GM12878 (cell line): ENCODE measurements at regions not wholly inside any gene's neighbourhood (a gene's known extent, or its start where the extent isn't known, plus 50 kb on each side); places are given as distances from the start of the nearest gene placed in this dataset.

Source experiments
- ATAC-seq: fragments of 200-7000 bp; cut with Tn5 transposase; 3 replicates; pipeline ENCODE4 v1.9.1; 2020; ENCODE audit warnings: mild to moderate bottlenecking, moderate library complexity
- BruUV-seq: library from RNA; stranded (reverse); fragments of 400-500 nt; replicated peaks from 2 replicates; lab custom pipeline; 2021; lab: Mats Ljungman, UMichigan
- CTCF ChIA-PET: fragments of 300-600 bp; sonication (Branson Sonifier 250); formaldehyde crosslinking; extraction: SDS; loops from one replicate; lab custom pipeline; 2021; ENCODE audit warnings: inconsistent platforms; lab: Yijun Ruan, JAX
- POLR2A ChIA-PET: fragments of 350-600 bp; formaldehyde crosslinking; extraction: SDS; loops from one replicate; lab custom pipeline; 2021; ENCODE audit warnings: inconsistent platforms; lab: Charles Lee
- RAD21 ChIA-PET: fragments of 300-600 bp; sonication (Branson Sonifier 250); formaldehyde crosslinking; loops from one replicate; lab custom pipeline; 2023; ENCODE audit warnings: antibody characterized with exemption; ENCODE audit not compliant: unreplicated experiment; lab: Charles Lee
- SMC1A ChIA-PET: fragments of 300-600 bp; sonication (Branson Sonifier 250); formaldehyde crosslinking; loops from one replicate; lab custom pipeline; 2023; ENCODE audit not compliant: unreplicated experiment, uncharacterized antibody; lab: Charles Lee
- DNase-seq: peaks from one replicate; pipeline ENCODE4 v3.0.0-alpha.2; 2011; ENCODE audit warnings: low read depth, low spot score
- FAIRE-seq: peaks from 3 replicates; lab custom pipeline; 2011; peaks lifted over from hg19 to GRCh38; lab: Jason Lieb, UNC
- H2AFZ ChIP-seq: 2 replicates; pipeline ENCODE4 v1.6.0; 2011; ENCODE audit warnings: low read depth, low read length, control low read depth; ENCODE audit not compliant: control insufficient read depth
- H3K27ac ChIP-seq: 2 replicates; pipeline ENCODE4 v1.5.1; 2011; ENCODE audit warnings: control low read depth; ENCODE audit not compliant: control insufficient read depth, insufficient read depth
- H3K27me3 ChIP-seq, 2 experiments: replicated peaks in 1 of 2; 2 replicates each; pipeline versions ENCODE4 v1.6.0 to v1.6.1; 2011; ENCODE audit warnings: low read length in 1 of 2; ENCODE audit not compliant: control insufficient read depth in 2 of 2, insufficient read depth in 2 of 2
- H3K36me3 ChIP-seq, 2 experiments: 2 replicates each; pipeline ENCODE4 v1.5.1; 2011; ENCODE audit warnings: low read length in 1 of 2; ENCODE audit not compliant: control insufficient read depth in 2 of 2, insufficient read depth in 2 of 2
- H3K4me1 ChIP-seq: 2 replicates; pipeline ENCODE4 v1.6.1; 2011; ENCODE audit warnings: mild to moderate bottlenecking, low read length, moderate library complexity, mixed read lengths; ENCODE audit not compliant: control insufficient read depth, insufficient read depth
- H3K4me2 ChIP-seq: 2 replicates; pipeline ENCODE4 v1.6.0; 2011; ENCODE audit warnings: control low read depth; ENCODE audit not compliant: control insufficient read depth, insufficient read depth
- H3K4me3 ChIP-seq: fragments of 200-600 bp; sonication (generic); 2 replicates; pipeline ENCODE4 v1.5.1; 2016
- H3K79me2 ChIP-seq: 2 replicates; pipeline ENCODE4 v1.6.0; 2011; ENCODE audit warnings: low read length; ENCODE audit not compliant: control insufficient read depth, insufficient read depth
- H3K9ac ChIP-seq: 2 replicates; pipeline ENCODE4 v1.8.0; 2011; ENCODE audit warnings: low read length, control low read depth, mixed read lengths; ENCODE audit not compliant: control insufficient read depth, insufficient read depth
- H3K9me3 ChIP-seq: replicated peaks from 3 replicates; pipeline ENCODE4 v1.5.1; 2011; ENCODE audit warnings: mild to moderate bottlenecking, low read length; ENCODE audit not compliant: control insufficient read depth, insufficient read depth
- H4K20me1 ChIP-seq: 2 replicates; pipeline ENCODE4 v1.6.0; 2011; ENCODE audit not compliant: control insufficient read depth, insufficient read depth
- CBFB ChIP-seq: IDR thresholded peaks from 2 replicates; pipeline ENCODE4 v1.6.1; 2016; ENCODE audit warnings: antibody characterized with exemption, low read depth
- CEBPB ChIP-seq, 2 experiments: fragments of 150-350 bp in 1 of 2; IDR thresholded peaks; 2 replicates each; pipeline ENCODE4 v1.6.1; 2012 to 2014; ENCODE audit warnings: low read depth in 2 of 2, low read length in 2 of 2, borderline replicate concordance in 1 of 2, inconsistent platforms in 1 of 2
- CHD1 ChIP-seq: IDR thresholded peaks from 2 replicates; pipeline ENCODE4 v1.6.1; 2012; ENCODE audit warnings: low read depth, low read length, improper control_type of control experiment
- ELK1 ChIP-seq: IDR thresholded peaks from 2 replicates; pipeline ENCODE4 v1.6.1; 2012; ENCODE audit warnings: low read depth, low read length, improper control_type of control experiment
- JUND ChIP-seq: IDR thresholded peaks from 2 replicates; pipeline ENCODE4 v1.6.1; 2012; ENCODE audit warnings: low read depth, mild to moderate bottlenecking, low read length, improper control_type of control experiment, moderate library complexity
- RFX5 ChIP-seq: IDR thresholded peaks from 2 replicates; pipeline ENCODE4 v1.6.1; 2011; ENCODE audit warnings: low read depth, low read length, improper control_type of control experiment
- SIN3A ChIP-seq: IDR thresholded peaks from 2 replicates; pipeline ENCODE4 v1.6.1; 2012; ENCODE audit warnings: low read depth, low read length, improper control_type of control experiment
- TCF12 ChIP-seq: IDR thresholded peaks from 2 replicates; pipeline ENCODE4 v1.6.1; 2011; ENCODE audit warnings: low read depth, mild to moderate bottlenecking, low read length
- ZBED1 ChIP-seq: IDR thresholded peaks from 2 replicates; pipeline ENCODE4 v1.6.1; 2016; ENCODE audit warnings: borderline replicate concordance
- ZNF622 ChIP-seq: fragments of 450-650 bp; IDR thresholded peaks from 2 replicates; pipeline ENCODE4 v1.6.1; 2017; ENCODE audit warnings: mild to moderate bottlenecking, inconsistent platforms
- WGBS: methylation state at CpG from one replicate; pipeline ENCODE4 v1.1.6; 2016; ENCODE audit warnings: low lambda C conversion rate; ENCODE audit not compliant: insufficient replicate concordance, insufficient coverage; ENCODE audit errors: missing lambda C conversion rate; 5-methylcytosine and 5-hydroxymethylcytosine counted together
- in situ Hi-C: fragments of 300-500 bp; cut with MboI; formaldehyde crosslinking; loops from 9 replicates; pipeline ENCODE4 v1.14.3; 2018; ENCODE audit warnings: mixed read lengths
- intact Hi-C: fragments of 100-400 bp; cut with micrococcal nuclease; formaldehyde crosslinking; loops from one replicate; pipeline ENCODE4 v1.14.2; 2022; ENCODE audit not compliant: unreplicated experiment
- TF ChIP-seq, protein P1 (sequence below): fragments of 450-650 bp; IDR thresholded peaks from 2 replicates; pipeline ENCODE4 v1.6.1; 2017; ENCODE audit warnings: mild to moderate bottlenecking, moderate library complexity

DNA sequence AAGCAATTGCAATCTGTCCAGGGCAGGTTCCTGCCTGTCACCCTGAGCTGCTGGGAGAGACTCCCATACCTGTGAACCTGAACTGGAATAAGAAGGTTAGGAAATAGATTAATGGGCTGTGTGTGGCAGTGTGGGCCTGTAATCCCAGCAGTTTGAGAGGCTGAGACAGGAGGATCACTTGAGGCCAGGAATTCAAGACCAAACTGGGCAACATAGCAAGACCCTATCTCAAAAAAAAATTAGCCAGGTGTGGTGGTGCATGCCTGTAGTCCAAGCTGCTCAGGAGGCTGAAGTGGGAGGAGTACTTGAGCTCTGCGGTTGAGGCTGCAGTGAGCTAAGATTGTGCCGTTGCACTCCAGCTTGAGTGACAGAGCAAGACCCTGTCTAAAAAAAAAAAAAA is 127.7 kb upstream of the DSEL start (continued):
- TF ChIP-seq, protein P1, sequence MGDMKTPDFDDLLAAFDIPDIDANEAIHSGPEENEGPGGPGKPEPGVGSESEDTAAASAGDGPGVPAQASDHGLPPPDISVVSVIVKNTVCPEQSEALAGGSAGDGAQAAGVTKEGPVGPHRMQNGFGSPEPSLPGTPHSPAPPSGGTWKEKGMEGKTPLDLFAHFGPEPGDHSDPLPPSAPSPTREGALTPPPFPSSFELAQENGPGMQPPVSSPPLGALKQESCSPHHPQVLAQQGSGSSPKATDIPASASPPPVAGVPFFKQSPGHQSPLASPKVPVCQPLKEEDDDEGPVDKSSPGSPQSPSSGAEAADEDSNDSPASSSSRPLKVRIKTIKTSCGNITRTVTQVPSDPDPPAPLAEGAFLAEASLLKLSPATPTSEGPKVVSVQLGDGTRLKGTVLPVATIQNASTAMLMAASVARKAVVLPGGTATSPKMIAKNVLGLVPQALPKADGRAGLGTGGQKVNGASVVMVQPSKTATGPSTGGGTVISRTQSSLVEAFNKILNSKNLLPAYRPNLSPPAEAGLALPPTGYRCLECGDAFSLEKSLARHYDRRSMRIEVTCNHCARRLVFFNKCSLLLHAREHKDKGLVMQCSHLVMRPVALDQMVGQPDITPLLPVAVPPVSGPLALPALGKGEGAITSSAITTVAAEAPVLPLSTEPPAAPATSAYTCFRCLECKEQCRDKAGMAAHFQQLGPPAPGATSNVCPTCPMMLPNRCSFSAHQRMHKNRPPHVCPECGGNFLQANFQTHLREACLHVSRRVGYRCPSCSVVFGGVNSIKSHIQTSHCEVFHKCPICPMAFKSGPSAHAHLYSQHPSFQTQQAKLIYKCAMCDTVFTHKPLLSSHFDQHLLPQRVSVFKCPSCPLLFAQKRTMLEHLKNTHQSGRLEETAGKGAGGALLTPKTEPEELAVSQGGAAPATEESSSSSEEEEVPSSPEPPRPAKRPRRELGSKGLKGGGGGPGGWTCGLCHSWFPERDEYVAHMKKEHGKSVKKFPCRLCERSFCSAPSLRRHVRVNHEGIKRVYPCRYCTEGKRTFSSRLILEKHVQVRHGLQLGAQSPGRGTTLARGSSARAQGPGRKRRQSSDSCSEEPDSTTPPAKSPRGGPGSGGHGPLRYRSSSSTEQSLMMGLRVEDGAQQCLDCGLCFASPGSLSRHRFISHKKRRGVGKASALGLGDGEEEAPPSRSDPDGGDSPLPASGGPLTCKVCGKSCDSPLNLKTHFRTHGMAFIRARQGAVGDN: no peak
- TF ChIP-seq ZBED1 (no peak), TCF12 (no peak), SIN3A (no peak), RFX5 (no peak), JUND (no peak)

- H3K36me3 ChIP-seq: no peaks in the 10 kb centered on the region
- FAIRE-seq: no peak
- no peaks in the 10 kb centered on the region for H3K4me1 ChIP-seq
- no peak for DNase-seq
- SMC1A ChIA-PET: interaction anchor here (1.4 kb wide), 1 partner anchor 14 kb away, joined by 5 read pairs; no protein-coding TSS in a partner anchor
- H3K4me2 ChIP-seq: no peak overlapping the region
- no peak overlapping the region for H3K4me3 ChIP-seq
- intact Hi-C loops: loop anchor here (10.0 kb wide), 1 partner anchor 55 kb away; no protein-coding TSS in a partner anchor
- H3K9ac ChIP-seq: no peak overlapping the region
- TF ChIP-seq CBFB (no peak), CEBPB (IDR thresholded peaks at IDR 0.05; ENCODE audit: borderline replicate concordance in 1 of 2, low read depth in 2 of 2, low read length in 2 of 2) (no peak), CHD1 (no peak), ZNF622 (no peak), ELK1 (no peak)
- CTCF ChIA-PET: no interaction called here
- no peaks in the 10 kb centered on the region for H4K20me1 ChIP-seq
- H3K79me2 ChIP-seq: no peaks in the 10 kb centered on the region
- no TSS peak for BruUV-seq
- RAD21 ChIA-PET: no interaction called here
- no peak overlapping the region for H2AFZ ChIP-seq
- no peaks in the 10 kb centered on the region for H3K9me3 ChIP-seq
- ATAC-seq: no peak
- H3K27me3 ChIP-seq: no peaks in the 10 kb centered on the region
- WGBS: 29% methylated on average over 2 of the region's 2 CpGs
- POLR2A ChIA-PET: no interaction called here
- in situ Hi-C loops: no loop called here
- H3K27ac ChIP-seq: no peak overlapping the region
These were observed 123.4 kb upstream of the DSEL start for GRCh38 chr18:67639872-67640271.
